A673 (cell line): ENCODE measurements at regions not wholly inside any gene's neighbourhood (a gene's known extent, or its start where the extent isn't known, plus 50 kb on each side); places are given as distances from the start of the nearest gene placed in this dataset.
"Not testable (repeated sequence)": the region's sequence is repeated elsewhere in the genome, so short reads cannot be mapped to it uniquely, and the experiment has no call there.

Source experiments
- BruUV-seq: library from RNA; stranded (reverse); fragments of 400-500 nt; replicated peaks from 2 replicates; lab custom pipeline; 2021; lab: Mats Ljungman, UMichigan
- CTCF ChIA-PET: fragments of 300-600 bp; sonication (Branson Sonifier 250); formaldehyde crosslinking; loops from one replicate; lab custom pipeline; 2022; ENCODE audit warnings: antibody characterized with exemption; lab: Charles Lee
- POLR2A ChIA-PET: fragments of 300-600 bp; sonication (Branson Sonifier 250); formaldehyde crosslinking; loops from one replicate; lab custom pipeline; 2022; ENCODE audit warnings: antibody characterized with exemption; ENCODE audit not compliant: low non-redundant PET; lab: Charles Lee
- DNase-seq: peaks from one replicate; pipeline ENCODE4 v3.0.0-alpha.2; 2015; ENCODE audit warnings: low spot score
- H3K27ac ChIP-seq: fragments of 200-600 bp; sonication (generic); 2 replicates; pipeline ENCODE4 v1.5.1; 2016; ENCODE audit warnings: mixed run types, low read depth, mild to moderate bottlenecking, mixed read lengths, antibody characterized with exemption, low read length; ENCODE audit not compliant: poor library complexity, severe bottlenecking
- H3K27me3 ChIP-seq: fragments of 200-600 bp; sonication (generic); replicated peaks from 2 replicates; pipeline ENCODE4 v1.6.1; 2017; ENCODE audit warnings: mixed run types, low read depth, mild to moderate bottlenecking, mixed read lengths, antibody characterized with exemption, low read length; ENCODE audit not compliant: insufficient read depth, poor library complexity
- H3K36me3 ChIP-seq: fragments of 200-600 bp; sonication (generic); 2 replicates; pipeline ENCODE4 v1.6.1; 2016; ENCODE audit warnings: mixed run types, mild to moderate bottlenecking, mixed read lengths, antibody characterized with exemption, low read length; ENCODE audit not compliant: insufficient read depth, poor library complexity, severe bottlenecking
- H3K4me1 ChIP-seq: fragments of 200-600 bp; sonication (generic); 2 replicates; pipeline ENCODE4 v1.6.1; 2017; ENCODE audit warnings: mixed run types, mild to moderate bottlenecking, mixed read lengths, antibody characterized with exemption, low read length; ENCODE audit not compliant: insufficient read depth, poor library complexity, severe bottlenecking
- H3K4me3 ChIP-seq: fragments of 200-600 bp; sonication (generic); 2 replicates; pipeline ENCODE4 v1.5.1; 2016; ENCODE audit warnings: low read depth, mixed run types, mild to moderate bottlenecking, mixed read lengths, low read length; ENCODE audit not compliant: poor library complexity, severe bottlenecking
- H3K9me3 ChIP-seq: fragments of 200-600 bp; sonication (generic); 2 replicates; pipeline ENCODE4 v1.6.1; 2016; ENCODE audit warnings: mixed run types, low read depth, mild to moderate bottlenecking, mixed read lengths, antibody characterized with exemption, low read length; ENCODE audit not compliant: poor library complexity, severe bottlenecking
- EZH2 ChIP-seq: fragments of 200-600 bp; sonication (generic); IDR thresholded peaks from 2 replicates; pipeline ENCODE4 v1.6.1; 2017; ENCODE audit warnings: borderline replicate concordance, low read depth, mild to moderate bottlenecking, mixed read lengths, antibody characterized with exemption, low read length; ENCODE audit not compliant: poor library complexity, severe bottlenecking
- intact Hi-C: fragments of 100-400 bp; cut with micrococcal nuclease; formaldehyde crosslinking; loops from one replicate; pipeline ENCODE4 v1.10.0; 2022; ENCODE audit not compliant: unreplicated experiment
- TF ChIP-seq, protein P1 (sequence below): fragments of 300-800, 200-600 bp; sonication (generic); conservative IDR thresholded peaks from 2 replicates; pipeline ENCODE4 v1.5.1; 2017; ENCODE audit warnings: low read depth, mild to moderate bottlenecking, antibody characterized with exemption, low read length, moderate library complexity, mixed read lengths

DNA sequence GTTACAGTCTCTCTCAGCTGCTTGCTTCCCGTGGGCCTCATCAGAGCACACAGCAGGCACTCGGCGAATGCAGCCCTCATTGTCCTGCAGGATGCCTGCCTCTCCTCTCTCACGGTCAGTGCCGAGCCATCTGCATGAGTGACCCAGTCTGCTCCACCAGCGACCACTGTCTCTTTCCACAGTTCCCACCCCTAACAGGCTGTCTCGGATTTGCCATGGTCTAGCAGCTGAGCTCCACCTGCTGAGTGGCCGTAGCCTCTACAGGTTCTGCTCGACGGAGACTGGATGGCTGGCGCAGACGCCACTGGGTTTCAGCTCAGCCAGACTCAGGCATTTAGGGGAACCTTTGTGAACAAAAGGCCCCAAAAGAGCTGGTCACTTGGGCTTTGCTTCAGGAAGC is 209.4 kb upstream of the FOXK1 start:
- Histone ChIP-seq H3K4me3 (no peak overlapping the region), H3K27ac (no peak overlapping the region), H3K9me3 (no peaks in the 10 kb centered on the region), H3K36me3 (no peaks in the 10 kb centered on the region), H3K4me1 (no peaks in the 10 kb centered on the region), H3K27me3 (peaks cover 9% of the 10 kb centered on the region)
- CTCF ChIA-PET = no interaction called here
- no TSS peak for BruUV-seq
- DNase-seq = no peak
- intact Hi-C loops = no loop called here
- POLR2A ChIA-PET = interaction anchor here (0.7 kb wide), 1 partner anchor 159 kb away, joined by 8 read pairs; no protein-coding TSS in a partner anchor
- TF ChIP-seq, protein P1, sequence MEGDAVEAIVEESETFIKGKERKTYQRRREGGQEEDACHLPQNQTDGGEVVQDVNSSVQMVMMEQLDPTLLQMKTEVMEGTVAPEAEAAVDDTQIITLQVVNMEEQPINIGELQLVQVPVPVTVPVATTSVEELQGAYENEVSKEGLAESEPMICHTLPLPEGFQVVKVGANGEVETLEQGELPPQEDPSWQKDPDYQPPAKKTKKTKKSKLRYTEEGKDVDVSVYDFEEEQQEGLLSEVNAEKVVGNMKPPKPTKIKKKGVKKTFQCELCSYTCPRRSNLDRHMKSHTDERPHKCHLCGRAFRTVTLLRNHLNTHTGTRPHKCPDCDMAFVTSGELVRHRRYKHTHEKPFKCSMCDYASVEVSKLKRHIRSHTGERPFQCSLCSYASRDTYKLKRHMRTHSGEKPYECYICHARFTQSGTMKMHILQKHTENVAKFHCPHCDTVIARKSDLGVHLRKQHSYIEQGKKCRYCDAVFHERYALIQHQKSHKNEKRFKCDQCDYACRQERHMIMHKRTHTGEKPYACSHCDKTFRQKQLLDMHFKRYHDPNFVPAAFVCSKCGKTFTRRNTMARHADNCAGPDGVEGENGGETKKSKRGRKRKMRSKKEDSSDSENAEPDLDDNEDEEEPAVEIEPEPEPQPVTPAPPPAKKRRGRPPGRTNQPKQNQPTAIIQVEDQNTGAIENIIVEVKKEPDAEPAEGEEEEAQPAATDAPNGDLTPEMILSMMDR = no peak

DNA sequence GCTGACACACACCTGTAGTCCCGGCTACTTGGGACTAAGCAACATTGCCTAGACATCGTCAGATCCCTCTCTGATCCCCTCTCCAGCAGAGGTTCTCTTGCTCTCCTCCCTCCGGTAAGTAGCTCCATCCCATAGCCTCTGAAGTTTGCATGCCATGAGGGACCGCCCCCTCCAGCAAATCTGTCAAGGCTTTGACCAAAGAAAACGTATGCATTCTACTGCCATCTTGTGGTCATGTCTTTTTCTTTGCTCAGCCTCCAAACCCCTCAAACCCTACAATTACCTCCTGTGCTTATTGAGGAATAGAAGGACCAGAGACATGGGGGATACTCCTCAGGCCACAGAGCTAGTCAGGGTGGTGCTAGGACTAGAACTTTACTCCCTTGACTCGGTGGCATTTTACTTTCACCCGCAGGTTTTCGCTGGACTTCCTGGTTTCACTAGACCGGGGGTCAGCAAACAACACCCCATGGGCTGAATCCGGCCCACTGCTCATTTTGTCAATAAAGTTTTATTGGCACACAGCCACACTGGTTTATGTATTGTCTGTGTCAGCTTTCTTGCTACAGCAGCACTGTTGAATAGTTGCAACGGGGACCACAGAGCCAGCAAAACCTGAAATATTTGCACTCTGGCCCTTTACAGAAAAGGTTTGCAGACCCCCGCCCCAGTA is 202.6 kb upstream of the FOXK1 start:
- POLR2A ChIA-PET = interaction anchor here (0.6 kb wide), 1 partner anchor 253 kb away, joined by 3 read pairs; no protein-coding TSS in a partner anchor
- intact Hi-C loops = no loop called here

DNA sequence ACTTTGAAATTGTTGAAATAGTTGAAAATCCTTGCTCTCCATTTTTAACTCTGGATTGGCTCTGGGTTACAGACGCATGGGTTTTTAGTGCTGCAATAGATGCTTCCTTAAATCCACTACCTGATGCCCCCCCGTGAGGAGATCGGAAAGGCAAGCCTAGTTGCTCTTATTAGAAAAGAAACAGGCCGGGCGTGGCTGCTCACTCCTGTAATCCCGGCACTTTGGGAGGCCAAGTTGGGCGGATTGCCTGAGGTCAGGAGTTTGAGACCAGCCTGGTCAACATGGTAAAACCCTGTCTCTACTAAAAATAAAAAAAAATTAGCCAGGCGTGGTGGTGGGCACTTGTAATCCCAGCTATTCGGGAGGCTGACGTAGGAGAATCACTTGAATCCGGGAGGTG is 202.0 kb upstream of the FOXK1 start:
- intact Hi-C loops, BruUV-seq, POLR2A ChIA-PET, H3K27ac ChIP-seq, DNase-seq, H3K4me3 ChIP-seq, H3K9me3 ChIP-seq, CTCF ChIA-PET, H3K36me3 ChIP-seq, H3K27me3 ChIP-seq, H3K4me1 ChIP-seq: not testable (repeated sequence)

More for the DNA sequence above, 202.6 kb upstream of the FOXK1 start:
- H3K27me3 ChIP-seq = peaks cover 7% of the 10 kb centered on the region
- no peak overlapping the region for H3K4me3 ChIP-seq
- H3K27ac ChIP-seq = no peak overlapping the region
- BruUV-seq = no TSS peak
- TF ChIP-seq EZH2 = no peak
- TF ChIP-seq, protein P1 = peak; percentile 62
- H3K36me3 ChIP-seq = no peaks in the 10 kb centered on the region
- H3K4me1 ChIP-seq = no peaks in the 10 kb centered on the region
- no peaks in the 10 kb centered on the region for H3K9me3 ChIP-seq
- CTCF ChIA-PET = no interaction called here
- peak; percentile 84 for DNase-seq

DNA sequence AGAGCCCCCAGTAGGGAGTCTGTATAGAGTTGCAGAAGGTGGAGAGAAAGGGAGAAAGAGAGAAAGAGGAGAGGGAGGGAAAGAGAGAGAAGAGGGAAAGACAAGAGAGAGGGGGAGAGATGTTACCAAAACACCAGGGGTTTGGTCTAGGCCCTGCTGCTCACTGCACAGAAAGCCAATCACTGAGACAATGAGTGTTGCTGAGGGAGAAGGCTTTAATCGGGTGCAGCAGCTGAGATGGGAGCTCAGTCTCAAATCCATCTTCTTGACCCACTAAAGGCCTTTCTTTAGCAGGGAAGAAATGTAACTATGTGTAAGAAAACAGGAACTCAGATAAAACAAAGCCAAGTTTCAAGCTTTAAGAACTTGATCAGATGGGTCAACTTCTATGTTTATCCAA is 198.2 kb upstream of the FOXK1 start:
- Histone ChIP-seq H3K27me3 (no peaks in the 10 kb centered on the region), H3K9me3 (no peaks in the 10 kb centered on the region), H3K27ac (no peak overlapping the region), H3K36me3 (no peaks in the 10 kb centered on the region), H3K4me3 (no peak overlapping the region), H3K4me1 (no peaks in the 10 kb centered on the region)
- POLR2A ChIA-PET = no interaction called here
- no TSS peak for BruUV-seq
- intact Hi-C loops = no loop called here
- CTCF ChIA-PET = no interaction called here
- TF ChIP-seq, protein P1 = no peak
- TF ChIP-seq EZH2 = no peak
- no peak for DNase-seq
